OCI-LY1 (cell line): ENCODE measurements at regions not wholly inside any gene's neighbourhood (a gene's known extent, or its start where the extent isn't known, plus 50 kb on each side); places are given as distances from the start of the nearest gene placed in this dataset.

Experiments
- CTCF ChIP-seq: fragments of 200-600 bp; sonication (generic), shearing (Covaris generic); IDR thresholded peaks from 2 replicates; pipeline ENCODE4 v1.5.1; 2017; ENCODE audit warnings: mild to moderate bottlenecking, antibody characterized with exemption, low read length, moderate library complexity, mixed read lengths
- EZH2 ChIP-seq: fragments of 200-600 bp; sonication (generic), shearing (Covaris generic); IDR thresholded peaks from 2 replicates; pipeline ENCODE4 v1.8.0; 2017; ENCODE audit warnings: borderline replicate concordance, mixed run types, mild to moderate bottlenecking, antibody characterized with exemption, low read length, moderate library complexity, mixed read lengths

- TF ChIP-seq CTCF (no peak), EZH2 (no peak)
These were observed 266.5 kb downstream of the IRF8 start for GRCh38 chr16:86165479-86165878.
